IMR-90 (cell line): ENCODE measurements at regions not wholly inside any gene's neighbourhood (a gene's known extent, or its start where the extent isn't known, plus 50 kb on each side); places are given as distances from the start of the nearest gene placed in this dataset.

Experiments used
- ATAC-seq: fragments of 200-7000 bp; cut with Tn5 transposase; 2 replicates; pipeline ENCODE4 v1.9.1; 2020; ENCODE audit warnings: low read depth, mild to moderate bottlenecking, moderate library complexity
- BruUV-seq: library from RNA; stranded (reverse); fragments of 400-500 nt; replicated peaks from 2 replicates; lab custom pipeline; 2021; lab: Mats Ljungman, UMichigan
- CTCF ChIA-PET: fragments of 300-600 bp; formaldehyde crosslinking; extraction: SDS; loops from one replicate; lab custom pipeline; 2021; ENCODE audit warnings: antibody characterized with exemption; lab: Yijun Ruan, JAX
- POLR2A ChIA-PET: fragments of 300-600 bp; sonication (Branson Sonifier 250); formaldehyde crosslinking; loops from one replicate; lab custom pipeline; 2022; ENCODE audit warnings: antibody characterized with exemption; ENCODE audit not compliant: unreplicated experiment; lab: Charles Lee
- DNase-seq: peaks from one replicate; pipeline ENCODE4 v3.0.0; 2013
- H2AFZ ChIP-seq: replicated peaks from 2 replicates; pipeline ENCODE3; 2013; ENCODE audit warnings: low read length, mild to moderate bottlenecking; ENCODE audit not compliant: poor library complexity
- H2AK5ac ChIP-seq: 2 replicates; pipeline ENCODE4 v1.6.1; 2013; ENCODE audit warnings: low read depth, low read length, inconsistent platforms
- H2AK9ac ChIP-seq: replicated peaks from 2 replicates; pipeline ENCODE3; 2013; ENCODE audit warnings: mild to moderate bottlenecking, low read depth, low read length, moderate library complexity; ENCODE audit not compliant: poor library complexity
- H2BK120ac ChIP-seq: 2 replicates; pipeline ENCODE4 v1.6.1; 2013; ENCODE audit warnings: low read depth, low read length, inconsistent platforms
- H2BK15ac ChIP-seq: 3 replicates; pipeline ENCODE4 v1.6.1; 2013; ENCODE audit warnings: low read depth, low read length, inconsistent platforms
- H2BK20ac ChIP-seq: 2 replicates; pipeline ENCODE4 v1.6.1; 2013; ENCODE audit warnings: low read depth, mild to moderate bottlenecking, inconsistent platforms, low read length, moderate library complexity
- H2BK5ac ChIP-seq: 2 replicates; pipeline ENCODE4 v1.6.1; 2013; ENCODE audit warnings: mild to moderate bottlenecking, low read depth, low read length, inconsistent platforms; ENCODE audit not compliant: poor library complexity, severe bottlenecking
- H3K14ac ChIP-seq: replicated peaks from 2 replicates; pipeline ENCODE4 v1.6.1; 2013; ENCODE audit warnings: low read depth, low read length, inconsistent platforms
- H3K18ac ChIP-seq: 2 replicates; pipeline ENCODE4 v1.6.1; 2013; ENCODE audit warnings: low read depth, low read length, control low read depth
- H3K23ac ChIP-seq: 2 replicates; pipeline ENCODE4 v1.6.1; 2013; ENCODE audit warnings: low read depth, low read length, inconsistent platforms
- H3K27ac ChIP-seq: 2 replicates; pipeline ENCODE4 v1.5.1; 2013; ENCODE audit warnings: mild to moderate bottlenecking, control low read depth, low read length; ENCODE audit not compliant: insufficient read depth
- H3K27me3 ChIP-seq: 2 replicates; pipeline ENCODE4 v1.6.1; 2013; ENCODE audit warnings: low read length; ENCODE audit not compliant: control insufficient read depth, insufficient read depth
- H3K36me3 ChIP-seq: 2 replicates; pipeline ENCODE4 v1.6.1; 2013; ENCODE audit warnings: low read length, mixed read lengths; ENCODE audit not compliant: control insufficient read depth, insufficient read depth
- H3K4ac ChIP-seq: 2 replicates; pipeline ENCODE4 v1.6.1; 2013; ENCODE audit warnings: low read depth, low read length, inconsistent platforms
- H3K4me1 ChIP-seq: 2 replicates; pipeline ENCODE4 v1.6.1; 2013; ENCODE audit warnings: low read length, mixed read lengths; ENCODE audit not compliant: control insufficient read depth, insufficient read depth
- H3K4me2 ChIP-seq: 2 replicates; pipeline ENCODE4 v1.6.1; 2013; ENCODE audit warnings: low read depth, mild to moderate bottlenecking, control low read depth, low read length, moderate library complexity
- H3K4me3 ChIP-seq: 2 replicates; pipeline ENCODE4 v1.5.1; 2013; ENCODE audit warnings: low read depth, mild to moderate bottlenecking, control low read depth, low read length, moderate library complexity; ENCODE audit not compliant: insufficient read depth
- H3K56ac ChIP-seq: 2 replicates; pipeline ENCODE4 v1.6.1; 2013; ENCODE audit warnings: low read length, inconsistent platforms; ENCODE audit not compliant: insufficient read depth; ENCODE audit errors: extremely low read depth
- H3K79me1 ChIP-seq, 2 experiments: 2 replicates each; pipeline ENCODE4 v1.6.1; 2013; ENCODE audit warnings: low read length in 2 of 2, inconsistent platforms in 1 of 2, low read depth in 1 of 2
- H3K9ac ChIP-seq: 2 replicates; pipeline ENCODE4 v1.6.1; 2013; ENCODE audit warnings: low read depth, low read length, control low read depth
- H3K9me1 ChIP-seq: 2 replicates; pipeline ENCODE4 v1.6.1; 2013; ENCODE audit warnings: low read length, inconsistent platforms; ENCODE audit not compliant: insufficient read depth
- H3K9me3 ChIP-seq: 2 replicates; pipeline ENCODE4 v1.6.1; 2013; ENCODE audit warnings: low read length; ENCODE audit not compliant: control insufficient read depth, insufficient read depth
- H4K20me1 ChIP-seq: 2 replicates; pipeline ENCODE4 v1.6.1; 2013; ENCODE audit warnings: low read length, inconsistent platforms; ENCODE audit not compliant: insufficient read depth
- H4K5ac ChIP-seq: 2 replicates; pipeline ENCODE4 v1.6.1; 2013; ENCODE audit warnings: mild to moderate bottlenecking, low read depth, low read length, control low read depth
- H4K8ac ChIP-seq, 2 experiments: 2 replicates each; pipeline ENCODE4 v1.6.1; 2013; ENCODE audit warnings: low read depth in 2 of 2, low read length in 2 of 2, control low read depth in 1 of 2, inconsistent platforms in 1 of 2
- H4K91ac ChIP-seq: 2 replicates; pipeline ENCODE4 v1.6.1; 2013; ENCODE audit warnings: low read depth, low read length, inconsistent platforms; ENCODE audit not compliant: insufficient read depth
- CEBPB ChIP-seq: IDR thresholded peaks from 2 replicates; pipeline ENCODE4 v1.6.1; 2012; ENCODE audit warnings: low read depth, low read length, improper control_type of control experiment
- CHD1 ChIP-seq: IDR thresholded peaks from 2 replicates; pipeline ENCODE4 v1.6.1; 2012; ENCODE audit warnings: low read depth, low read length, improper control_type of control experiment
- FOS ChIP-seq: fragments of 150-350 bp; IDR thresholded peaks from 2 replicates; pipeline ENCODE4 v1.6.1; 2016; ENCODE audit warnings: low read depth, low read length
- MAFK ChIP-seq: IDR thresholded peaks from 2 replicates; pipeline ENCODE4 v1.6.1; 2012; ENCODE audit warnings: low read depth, low read length, improper control_type of control experiment
- MXI1 ChIP-seq: IDR thresholded peaks from 2 replicates; pipeline ENCODE4 v1.6.1; 2012; ENCODE audit warnings: low read depth, mild to moderate bottlenecking, low read length, moderate library complexity, borderline replicate concordance
- NFE2L2 ChIP-seq: fragments of 150-350 bp; IDR thresholded peaks from 2 replicates; pipeline ENCODE4 v1.6.1; 2016; ENCODE audit warnings: low read depth, mild to moderate bottlenecking, low read length
- RAD21 ChIP-seq: IDR thresholded peaks from 2 replicates; pipeline ENCODE4 v1.6.1; 2012; ENCODE audit warnings: low read length, improper control_type of control experiment
- RFX5 ChIP-seq: IDR thresholded peaks from 2 replicates; pipeline ENCODE4 v1.8.0; 2012; ENCODE audit warnings: low read depth, mild to moderate bottlenecking, low read length, moderate library complexity
- WGBS, 2 experiments: methylation state at CpG; one replicate each; pipeline versions ENCODE4 v1.1.5 to v1.1.7; 2013; ENCODE audit warnings: missing lambda C conversion rate in 2 of 2; ENCODE audit not compliant: insufficient read length in 1 of 2; ENCODE audit errors: extremely low coverage in 2 of 2; 5-methylcytosine and 5-hydroxymethylcytosine counted together
- dilution Hi-C: fragments of 300-500 bp; cut with HindIII; formaldehyde crosslinking; loops from one replicate; pipeline ENCODE4 v1.14.3; 2018; ENCODE audit warnings: low sequenced_read_pairs; ENCODE audit not compliant: unreplicated experiment
- in situ Hi-C: fragments of 300-500 bp; cut with MboI; formaldehyde crosslinking; loops from 3 replicates; pipeline ENCODE4 v1.14.3; 2019; ENCODE audit warnings: low sequenced_read_pairs, inconsistent platforms, mixed read lengths
- intact Hi-C: fragments of 100-400 bp; cut with micrococcal nuclease; formaldehyde crosslinking; loops from 2 replicates; pipeline ENCODE4 v1.10.0; 2022
- TF ChIP-seq, protein P1 (sequence below): fragments of 150-350 bp; IDR thresholded peaks from 2 replicates; pipeline ENCODE4 v1.6.1; 2016; ENCODE audit warnings: low read depth, mild to moderate bottlenecking, low read length, moderate library complexity, borderline replicate concordance
- TF ChIP-seq, protein P2 (sequence below): fragments of 150-350 bp; IDR thresholded peaks from 2 replicates; pipeline ENCODE4 v1.6.1; 2017; ENCODE audit warnings: mild to moderate bottlenecking, antibody characterized with exemption, low read length, low read depth

DNA sequence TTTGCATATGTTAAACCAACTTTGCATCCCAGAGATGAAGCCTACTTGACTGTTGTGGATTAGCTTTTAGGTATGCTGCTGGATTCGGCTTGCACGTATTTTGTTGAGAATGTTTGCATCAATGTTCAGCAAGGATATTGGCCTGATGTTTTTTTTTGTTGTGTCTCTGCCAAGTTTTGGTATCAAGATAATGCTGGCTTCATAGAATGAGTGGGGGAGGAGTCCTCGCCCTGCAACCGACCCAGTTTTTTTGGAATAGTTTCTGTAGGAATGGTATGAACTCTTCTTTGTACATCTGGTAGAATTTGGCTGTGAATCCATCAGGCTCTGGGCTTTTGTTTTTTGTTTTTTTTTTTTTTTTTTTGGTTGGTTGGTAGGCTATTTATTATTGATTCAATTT lies 147.9 kb downstream of the AHR start:
- ATAC-seq, result no peak
- Histone ChIP-seq H3K79me1 (no peaks in the 10 kb centered on the region), H3K36me3 (no peaks in the 10 kb centered on the region; the same call in 1 of the 2 replicates), H3K9me1 (no peaks in the 10 kb centered on the region), H3K4me1 (no peaks in the 10 kb centered on the region; the same call in 1 of the 2 replicates), H3K23ac (no peak overlapping the region), H2AFZ (no peak overlapping the region), H3K9ac (no peak overlapping the region), H3K56ac (no peak overlapping the region), H3K4me3 (no peak overlapping the region), H3K4me2 (no peak overlapping the region), H4K5ac (no peak overlapping the region), H2BK20ac (no peak overlapping the region), H2AK5ac (no peak overlapping the region), H2BK5ac (no peak overlapping the region), H3K27ac (no peak overlapping the region), H3K18ac (no peak overlapping the region), H4K8ac (no peak overlapping the region), H4K91ac (no peak overlapping the region), H2AK9ac (no peak overlapping the region), H4K20me1 (no peaks in the 10 kb centered on the region), H2BK15ac (no peak overlapping the region), H3K27me3 (no peaks in the 10 kb centered on the region), H3K4ac (no peak overlapping the region), H3K14ac (no peak overlapping the region), H2BK120ac (no peak overlapping the region), H3K9me3 (peaks cover 11% of the 10 kb centered on the region)
- in situ Hi-C loops (no loop called here), intact Hi-C loops (no loop called here), dilution Hi-C loops (no loop called here)
- no TSS peak for BruUV-seq
- WGBS, 2 experiments, result no CpG with 5 or more reads among the region's 4 CpGs
- ChIA-PET POLR2A (no interaction called here), CTCF (no interaction called here)
- DNase-seq, result no peak
- TF ChIP-seq CHD1 (no peak), RFX5 (no peak), NFE2L2 (no peak), CEBPB (no peak), RAD21 (no peak), MXI1 (no peak), FOS (no peak), MAFK (no peak)
- TF ChIP-seq, protein P1, sequence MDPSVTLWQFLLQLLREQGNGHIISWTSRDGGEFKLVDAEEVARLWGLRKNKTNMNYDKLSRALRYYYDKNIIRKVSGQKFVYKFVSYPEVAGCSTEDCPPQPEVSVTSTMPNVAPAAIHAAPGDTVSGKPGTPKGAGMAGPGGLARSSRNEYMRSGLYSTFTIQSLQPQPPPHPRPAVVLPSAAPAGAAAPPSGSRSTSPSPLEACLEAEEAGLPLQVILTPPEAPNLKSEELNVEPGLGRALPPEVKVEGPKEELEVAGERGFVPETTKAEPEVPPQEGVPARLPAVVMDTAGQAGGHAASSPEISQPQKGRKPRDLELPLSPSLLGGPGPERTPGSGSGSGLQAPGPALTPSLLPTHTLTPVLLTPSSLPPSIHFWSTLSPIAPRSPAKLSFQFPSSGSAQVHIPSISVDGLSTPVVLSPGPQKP, result no peak
- TF ChIP-seq, protein P2, sequence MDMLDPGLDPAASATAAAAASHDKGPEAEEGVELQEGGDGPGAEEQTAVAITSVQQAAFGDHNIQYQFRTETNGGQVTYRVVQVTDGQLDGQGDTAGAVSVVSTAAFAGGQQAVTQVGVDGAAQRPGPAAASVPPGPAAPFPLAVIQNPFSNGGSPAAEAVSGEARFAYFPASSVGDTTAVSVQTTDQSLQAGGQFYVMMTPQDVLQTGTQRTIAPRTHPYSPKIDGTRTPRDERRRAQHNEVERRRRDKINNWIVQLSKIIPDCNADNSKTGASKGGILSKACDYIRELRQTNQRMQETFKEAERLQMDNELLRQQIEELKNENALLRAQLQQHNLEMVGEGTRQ, result no peak
